Activated T-cell treated with anti-CD3 and anti-CD28 coated beads, Interleukin-2, amount 50 U/mL, for 72 hours (primary cell): ENCODE measurements at regions not wholly inside any gene's neighbourhood (a gene's known extent, or its start where the extent isn't known, plus 50 kb on each side); places are given as distances from the start of the nearest gene placed in this dataset.

ENCODE experiments used
- ATAC-seq, 2 donors: fragments of 150-1000 bp; cut with Tn5 transposase; replicated peaks in 1 of 2; 2 replicates each; pipeline ENCODE4 v1.10.0; 2021; ENCODE audit warnings: moderate library complexity in 2 of 2, mild to moderate bottlenecking in 1 of 2
- DNase-seq, 2 donors: peaks; one replicate each; pipeline ENCODE4 v3.0.0; 2021 to 2022; ENCODE audit warnings: mixed read lengths in 1 of 2
- H3K27ac Mint-ChIP-seq: one replicate; pipeline ENCODE4 v1.8.0; 2022; ENCODE audit warnings: mild to moderate bottlenecking, moderate library complexity, mixed read lengths
- H3K27me3 Mint-ChIP-seq: one replicate; pipeline ENCODE4 v1.8.0; 2022; ENCODE audit warnings: low read depth, mixed read lengths
- H3K36me3 Mint-ChIP-seq, 2 donors: one replicate each; pipeline ENCODE4 v1.8.0; 2022; ENCODE audit warnings: mixed read lengths in 2 of 2, mild to moderate bottlenecking in 1 of 2; ENCODE audit not compliant: insufficient read depth in 2 of 2
- H3K4me1 Mint-ChIP-seq: one replicate; pipeline ENCODE4 v1.8.0; 2022; ENCODE audit warnings: low read depth, mixed read lengths
- H3K4me3 Mint-ChIP-seq, 2 donors: one replicate each; pipeline ENCODE4 v1.8.0; 2022; ENCODE audit warnings: mild to moderate bottlenecking in 2 of 2, mixed read lengths in 2 of 2, moderate library complexity in 2 of 2
- H3K9me3 Mint-ChIP-seq, 2 donors: one replicate each; pipeline ENCODE4 v1.8.0; 2022; ENCODE audit warnings: mixed read lengths in 2 of 2

DNA sequence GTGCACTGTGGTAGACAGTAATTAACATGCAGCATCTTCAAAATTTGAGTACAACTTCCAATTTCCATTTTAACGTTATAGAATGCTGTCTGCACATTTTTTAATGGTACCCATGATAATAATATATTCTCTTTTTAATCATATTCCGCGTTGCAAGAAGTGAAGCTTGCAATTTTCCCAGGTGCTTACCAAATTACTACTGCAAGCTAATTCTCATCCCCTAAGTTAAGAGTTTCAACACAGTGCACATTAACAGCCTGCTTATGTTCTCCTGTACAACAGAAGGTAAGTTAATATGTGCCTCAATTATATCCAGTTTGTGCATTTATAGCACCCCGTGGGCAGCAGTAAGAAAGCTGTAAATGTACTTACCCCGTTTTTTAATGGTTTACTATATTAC, 132.9 kb downstream of the CBLN2 start:
- no peaks in the 10 kb centered on the region for H3K4me1 Mint-ChIP-seq
- ATAC-seq (no peak), DNase-seq (no peak)
- H3K27ac Mint-ChIP-seq: no peak overlapping the region
- H3K9me3 Mint-ChIP-seq: peaks cover 0 to 3% of the 10 kb centered on the region in 2 donors
- H3K36me3 Mint-ChIP-seq: no peaks in the 10 kb centered on the region
- H3K27me3 Mint-ChIP-seq: no peaks in the 10 kb centered on the region
- no peak overlapping the region for H3K4me3 Mint-ChIP-seq

DNA sequence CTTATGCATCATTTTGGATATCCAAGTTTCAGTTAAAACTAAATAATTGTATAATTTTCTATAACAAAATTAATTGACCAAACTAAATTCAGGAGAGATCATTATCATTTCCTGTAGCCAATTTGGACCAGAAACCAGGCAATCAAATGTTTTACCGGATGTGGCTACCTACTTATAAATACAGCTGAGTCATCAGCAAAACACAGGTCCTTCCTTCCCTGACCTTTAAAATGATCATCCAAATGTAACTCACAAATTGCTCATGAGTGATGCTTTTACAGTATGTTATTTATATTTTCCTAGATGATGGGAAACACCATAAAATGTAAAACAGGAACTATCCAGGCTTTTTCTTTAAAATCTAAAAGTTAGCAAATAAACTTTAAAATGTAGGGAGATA, 133.7 kb downstream of the CBLN2 start:
- DNase-seq (no peak), ATAC-seq (no peak)
- H3K27me3 Mint-ChIP-seq: no peaks in the 10 kb centered on the region
- H3K27ac Mint-ChIP-seq: no peak overlapping the region
- H3K4me1 Mint-ChIP-seq: no peaks in the 10 kb centered on the region
- no peak overlapping the region for H3K4me3 Mint-ChIP-seq
- H3K36me3 Mint-ChIP-seq: no peaks in the 10 kb centered on the region
- peaks cover 0 to 3% of the 10 kb centered on the region in 2 donors for H3K9me3 Mint-ChIP-seq

DNA sequence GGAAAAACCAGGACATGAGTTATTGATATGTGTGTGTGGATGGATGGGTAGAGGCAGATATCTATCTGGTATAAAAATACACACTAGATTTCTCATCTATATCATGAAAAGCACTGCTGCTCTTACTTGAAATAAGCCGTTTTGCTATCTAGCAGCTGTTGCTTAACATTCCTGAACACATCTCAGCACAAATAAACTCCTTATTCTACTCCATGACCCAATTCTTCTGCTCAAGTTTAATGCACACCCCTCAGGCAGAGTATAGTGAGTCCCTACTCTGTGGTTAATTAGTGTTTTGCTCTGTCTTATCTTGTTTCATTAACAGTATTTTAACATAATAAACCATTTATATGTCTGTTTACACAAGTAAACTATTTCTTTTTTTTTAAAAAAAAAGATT, 134.2 kb downstream of the CBLN2 start:
- no peaks in the 10 kb centered on the region for H3K4me1 Mint-ChIP-seq
- H3K4me3 Mint-ChIP-seq: no peak overlapping the region
- ATAC-seq (no peak), DNase-seq (no peak)
- H3K27me3 Mint-ChIP-seq: no peaks in the 10 kb centered on the region
- H3K36me3 Mint-ChIP-seq: no peaks in the 10 kb centered on the region
- H3K27ac Mint-ChIP-seq: no peak overlapping the region
- H3K9me3 Mint-ChIP-seq: peaks cover 0 to 3% of the 10 kb centered on the region in 2 donors

GRCh38 chr18:72407048-72407447, 137.1 kb downstream of the CBLN2 start:
- no peak for DNase-seq
- no peak overlapping the region for H3K4me3 Mint-ChIP-seq
- H3K27me3 Mint-ChIP-seq: no peaks in the 10 kb centered on the region
- ATAC-seq: no peak
- no peak overlapping the region for H3K27ac Mint-ChIP-seq
- no peaks in the 10 kb centered on the region for H3K4me1 Mint-ChIP-seq
- H3K36me3 Mint-ChIP-seq: no peaks in the 10 kb centered on the region
- H3K9me3 Mint-ChIP-seq: peaks cover 5 to 7% of the 10 kb centered on the region in 2 donors

DNA sequence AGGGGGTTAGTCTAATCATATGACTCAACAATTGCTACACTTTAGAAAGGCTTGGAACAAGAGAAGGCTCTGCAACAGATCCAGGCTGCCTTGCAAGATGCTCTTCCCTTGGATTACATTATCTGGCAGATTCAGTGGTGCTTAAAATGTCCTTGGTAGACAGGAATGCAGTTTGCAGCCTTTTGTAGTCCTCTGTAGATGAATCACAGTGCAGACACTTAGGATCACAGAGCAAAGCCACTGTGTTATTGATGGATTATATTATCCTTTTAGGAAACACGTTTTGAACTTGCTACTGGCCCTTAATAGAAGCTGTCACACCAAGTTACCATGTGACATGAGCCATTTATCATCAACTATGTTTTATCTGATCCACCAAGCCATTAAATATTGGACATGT, 152.2 kb downstream of the CBLN2 start:
- Mint-ChIP-seq H3K4me1 (no peaks in the 10 kb centered on the region), H3K4me3 (no peak overlapping the region), H3K27ac (no peak overlapping the region), H3K36me3 (no peaks in the 10 kb centered on the region), H3K27me3 (no peaks in the 10 kb centered on the region), H3K9me3 (peaks cover 6 to 7% of the 10 kb centered on the region in 2 donors)
- ATAC-seq (no peak), DNase-seq (no peak)

DNA sequence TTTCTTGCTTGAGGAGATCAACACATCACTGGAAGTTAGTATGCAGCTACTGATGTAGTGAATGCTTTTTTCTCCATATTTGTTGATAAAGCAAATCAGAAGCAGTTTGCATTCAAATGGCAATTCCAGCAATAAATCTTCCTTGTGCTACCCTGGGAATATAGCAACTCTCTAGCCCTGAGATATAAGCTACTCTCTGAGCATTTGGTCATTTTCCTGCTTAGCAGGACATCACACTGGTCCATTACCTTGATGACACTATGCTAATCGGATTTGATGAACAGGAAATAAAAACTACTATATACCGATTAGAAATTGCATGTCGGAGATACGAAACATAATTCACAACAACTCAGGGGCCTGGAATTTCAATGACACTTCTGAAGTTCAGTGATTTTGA, 152.7 kb downstream of the CBLN2 start:
- Mint-ChIP-seq H3K4me1 (no peaks in the 10 kb centered on the region), H3K9me3 (peaks cover 6 to 7% of the 10 kb centered on the region in 2 donors), H3K36me3 (no peaks in the 10 kb centered on the region), H3K27me3 (no peaks in the 10 kb centered on the region), H3K27ac (no peak overlapping the region), H3K4me3 (no peak overlapping the region)
- DNase-seq (no peak), ATAC-seq (no peak)

DNA sequence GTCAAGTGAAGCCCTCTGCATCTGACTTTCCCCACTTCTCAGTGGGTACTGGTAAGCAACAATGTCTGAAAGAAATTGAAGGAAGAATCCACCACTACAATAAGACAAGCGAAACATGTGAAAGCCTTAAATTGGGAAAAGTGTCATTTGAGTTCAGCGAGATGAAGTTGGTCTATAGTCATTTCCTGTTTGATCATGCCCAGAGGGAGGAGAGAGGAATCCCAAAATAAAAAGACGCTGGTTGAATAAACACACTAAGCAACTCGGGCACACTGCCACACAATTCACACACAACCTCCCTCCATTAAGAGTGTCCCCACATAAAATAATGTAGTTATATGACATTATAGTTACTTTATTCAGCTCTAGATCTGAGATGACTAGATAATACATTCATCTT, 166.1 kb downstream of the CBLN2 start:
- Mint-ChIP-seq H3K27me3 (no peaks in the 10 kb centered on the region), H3K4me3 (no peak overlapping the region), H3K36me3 (no peaks in the 10 kb centered on the region), H3K4me1 (no peaks in the 10 kb centered on the region), H3K9me3 (peaks cover 1 to 2% of the 10 kb centered on the region in 2 donors), H3K27ac (no peak overlapping the region)
- DNase-seq: no peak
- no peak for ATAC-seq

DNA sequence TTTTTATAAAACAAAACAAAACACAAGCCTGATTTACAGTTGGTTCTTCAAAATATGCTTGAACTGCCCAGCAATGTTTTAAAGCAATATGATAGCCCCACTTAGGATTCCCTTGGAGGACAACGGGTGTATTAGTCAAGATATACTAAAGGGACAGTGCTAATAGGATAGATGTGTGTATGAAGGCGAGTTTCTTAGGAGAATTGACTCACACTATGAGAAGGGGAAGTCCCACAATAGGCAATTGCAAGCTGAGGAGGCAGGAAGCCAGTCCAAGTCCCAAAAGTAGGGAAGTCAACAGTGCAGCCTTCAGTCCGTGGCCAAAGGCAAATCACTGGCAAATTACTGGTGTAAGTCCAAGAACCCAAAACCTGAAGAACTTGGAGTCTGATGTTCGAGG, 167.9 kb downstream of the CBLN2 start:
- Mint-ChIP-seq H3K27ac (no peak overlapping the region), H3K9me3 (peaks cover 1 to 2% of the 10 kb centered on the region in 2 donors), H3K4me3 (no peak overlapping the region), H3K4me1 (no peaks in the 10 kb centered on the region), H3K27me3 (no peaks in the 10 kb centered on the region), H3K36me3 (no peaks in the 10 kb centered on the region)
- ATAC-seq (no peak), DNase-seq (no peak)

GRCh38 chr18:72375618-72376017, 168.5 kb downstream of the CBLN2 start:
- peaks cover 1 to 4% of the 10 kb centered on the region in 2 donors for H3K9me3 Mint-ChIP-seq
- H3K4me3 Mint-ChIP-seq: no peak overlapping the region
- no peak overlapping the region for H3K27ac Mint-ChIP-seq
- H3K4me1 Mint-ChIP-seq: no peaks in the 10 kb centered on the region
- H3K36me3 Mint-ChIP-seq: no peaks in the 10 kb centered on the region
- DNase-seq (no peak), ATAC-seq (peak in 1 of 2 donors; percentile 25)
- no peaks in the 10 kb centered on the region for H3K27me3 Mint-ChIP-seq

- no peak for DNase-seq
- no peaks in the 10 kb centered on the region for H3K4me1 Mint-ChIP-seq
These were observed 172.1 kb downstream of the CBLN2 start for GRCh38 chr18:72372076-72372475.

DNA sequence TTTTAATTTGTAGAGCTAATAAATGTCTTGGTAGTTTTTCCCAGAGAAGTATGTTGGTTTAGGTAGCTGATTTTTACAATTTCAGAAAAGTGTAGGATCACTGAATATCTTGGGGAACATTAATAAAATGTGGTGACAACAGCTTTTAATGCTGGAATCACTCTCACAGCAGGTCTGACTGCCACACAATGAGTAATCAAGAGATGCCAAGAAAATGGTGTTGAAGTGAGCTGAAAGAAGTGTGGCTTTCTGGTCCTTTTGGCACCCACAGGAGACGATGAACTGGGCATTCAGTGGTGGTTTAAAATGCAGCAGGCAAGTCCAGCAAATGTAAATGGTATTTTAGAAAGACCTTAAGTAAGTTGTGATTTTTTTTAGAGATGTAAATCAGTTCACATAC, 175.8 kb downstream of the CBLN2 start:
- Mint-ChIP-seq H3K27me3 (no peaks in the 10 kb centered on the region), H3K9me3 (peaks cover 2 to 15% of the 10 kb centered on the region in 2 donors), H3K27ac (no peak overlapping the region), H3K4me3 (no peak overlapping the region), H3K36me3 (no peaks in the 10 kb centered on the region), H3K4me1 (no peaks in the 10 kb centered on the region)
- ATAC-seq: no peak
- DNase-seq: no peak

More at GRCh38 chr18:72372076-72372475, 172.1 kb downstream of the CBLN2 start:
- Mint-ChIP-seq H3K27me3 (no peaks in the 10 kb centered on the region), H3K9me3 (peaks cover 1 to 10% of the 10 kb centered on the region in 2 donors), H3K27ac (no peak overlapping the region), H3K4me3 (no peak overlapping the region), H3K36me3 (no peaks in the 10 kb centered on the region)
- no peak for ATAC-seq

GRCh38 chr18:72360634-72361033, 183.5 kb downstream of the CBLN2 start:
- H3K4me1 Mint-ChIP-seq: no peaks in the 10 kb centered on the region
- no peaks in the 10 kb centered on the region for H3K36me3 Mint-ChIP-seq
- no peak for DNase-seq
- H3K27ac Mint-ChIP-seq: no peak overlapping the region
- H3K4me3 Mint-ChIP-seq: no peak overlapping the region
- ATAC-seq: no peak
- H3K9me3 Mint-ChIP-seq: peaks cover 14% of the 10 kb centered on the region in 2 donors
- no peaks in the 10 kb centered on the region for H3K27me3 Mint-ChIP-seq

DNA sequence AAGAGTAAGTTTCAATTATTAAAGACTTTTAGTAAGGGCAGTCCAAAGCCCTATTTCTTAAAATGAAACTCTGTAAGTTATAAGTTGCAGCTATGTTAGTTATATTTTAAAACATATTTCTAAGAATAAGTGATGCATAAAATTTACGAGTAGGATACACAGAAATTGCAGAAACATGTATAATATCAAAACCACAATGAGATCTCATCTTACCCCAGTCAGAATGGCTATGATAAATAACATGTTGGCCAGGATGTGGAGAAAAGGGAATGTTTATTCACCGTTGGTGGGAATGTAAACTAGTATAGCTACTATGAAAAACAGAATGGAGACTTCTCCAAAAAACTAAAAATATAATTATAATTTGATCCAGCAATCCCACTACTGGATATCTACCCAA, 201.2 kb downstream of the CBLN2 start:
- Mint-ChIP-seq H3K27me3 (no peaks in the 10 kb centered on the region), H3K4me3 (no peak overlapping the region), H3K27ac (no peak overlapping the region), H3K4me1 (no peaks in the 10 kb centered on the region), H3K9me3 (peaks cover 0 to 8% of the 10 kb centered on the region in 2 donors), H3K36me3 (no peaks in the 10 kb centered on the region)
- ATAC-seq (no peak), DNase-seq (no peak)

- Mint-ChIP-seq H3K4me3 (no peak overlapping the region), H3K9me3 (peaks cover 2 to 6% of the 10 kb centered on the region in 2 donors), H3K36me3 (no peaks in the 10 kb centered on the region), H3K4me1 (no peaks in the 10 kb centered on the region), H3K27ac (no peak overlapping the region), H3K27me3 (no peaks in the 10 kb centered on the region)
- ATAC-seq: no peak
- DNase-seq: no peak
These were observed 204.2 kb downstream of the CBLN2 start for GRCh38 chr18:72339976-72340375.
